ENCODE measurements at regions not wholly inside any gene's neighbourhood (a gene's known extent, or its start where the extent isn't known, plus 50 kb on each side); places are given as distances from the start of the nearest gene placed in this dataset.

- no peak for DNase-seq
- Mint-ChIP-seq H3K9me3 (no peaks in the 10 kb centered on the region), H3K27ac (no peak overlapping the region), H3K36me3 (ENCODE audit: low read depth) (no peaks in the 10 kb centered on the region), H3K4me1 (no peaks in the 10 kb centered on the region), H3K27me3 (no peaks in the 10 kb centered on the region), H3K4me3 (no peak overlapping the region)
- intact Hi-C loops (cut with micrococcal nuclease) = no loop called here
These were observed 153.2 kb downstream of the KATNIP start for GRCh38 chr16:27703121-27703520.

- H3K4me1 Mint-ChIP-seq = no peaks in the 10 kb centered on the region
- H3K27ac Mint-ChIP-seq = no peak overlapping the region
- H3K36me3 Mint-ChIP-seq (ENCODE audit: low read depth) = no peaks in the 10 kb centered on the region
- no peaks in the 10 kb centered on the region for H3K27me3 Mint-ChIP-seq
- intact Hi-C loops (cut with micrococcal nuclease) = no loop called here
- no peak for DNase-seq
- H3K4me3 Mint-ChIP-seq = no peak overlapping the region
- H3K9me3 Mint-ChIP-seq = no peaks in the 10 kb centered on the region
These were observed 153.6 kb downstream of the KATNIP start for GRCh38 chr16:27703545-27703944.

- no peaks in the 10 kb centered on the region for H3K4me1 Mint-ChIP-seq
- intact Hi-C loops (cut with micrococcal nuclease) = no loop called here
These were observed 154.3 kb downstream of the KATNIP start for GRCh38 chr16:27704252-27704651.

GRCh38 chr16:27706156-27706865 lies 156.4 kb downstream of the KATNIP start:
- no peaks in the 10 kb centered on the region for H3K27me3 Mint-ChIP-seq
- H3K36me3 Mint-ChIP-seq (ENCODE audit: low read depth) = no peaks in the 10 kb centered on the region
- intact Hi-C loops (cut with micrococcal nuclease) = no loop called here
- no peak overlapping the region for H3K27ac Mint-ChIP-seq
- no peak overlapping the region for H3K4me3 Mint-ChIP-seq
- no peak for DNase-seq
- no peaks in the 10 kb centered on the region for H3K9me3 Mint-ChIP-seq
- no peaks in the 10 kb centered on the region for H3K4me1 Mint-ChIP-seq

More at GRCh38 chr16:27704252-27704651, 154.3 kb downstream of the KATNIP start:
- no peaks in the 10 kb centered on the region for H3K36me3 Mint-ChIP-seq (ENCODE audit: low read depth)
- no peak overlapping the region for H3K4me3 Mint-ChIP-seq
- DNase-seq = no peak
- H3K27ac Mint-ChIP-seq = no peak overlapping the region
- no peaks in the 10 kb centered on the region for H3K27me3 Mint-ChIP-seq
- H3K9me3 Mint-ChIP-seq = no peaks in the 10 kb centered on the region

GRCh38 chr16:27706866-27707685 lies 157.1 kb downstream of the KATNIP start:
- no peak for DNase-seq
- Mint-ChIP-seq H3K27ac (no peak overlapping the region), H3K4me1 (no peaks in the 10 kb centered on the region), H3K36me3 (ENCODE audit: low read depth) (no peaks in the 10 kb centered on the region), H3K27me3 (no peaks in the 10 kb centered on the region), H3K9me3 (no peaks in the 10 kb centered on the region), H3K4me3 (no peak overlapping the region)
- intact Hi-C loops (cut with micrococcal nuclease) = no loop called here

- Mint-ChIP-seq H3K4me3 (no peak overlapping the region), H3K9me3 (no peaks in the 10 kb centered on the region), H3K27me3 (no peaks in the 10 kb centered on the region), H3K36me3 (ENCODE audit: low read depth) (no peaks in the 10 kb centered on the region), H3K4me1 (no peaks in the 10 kb centered on the region), H3K27ac (no peak overlapping the region)
- intact Hi-C loops (cut with micrococcal nuclease) = no loop called here
- no peak for DNase-seq
These were observed 158.7 kb downstream of the KATNIP start for GRCh38 chr16:27708651-27709050.

GRCh38 chr16:27712251-27712711 lies 162.3 kb downstream of the KATNIP start:
- no peaks in the 10 kb centered on the region for H3K36me3 Mint-ChIP-seq (ENCODE audit: low read depth)
- H3K27ac Mint-ChIP-seq = no peak overlapping the region
- no peaks in the 10 kb centered on the region for H3K4me1 Mint-ChIP-seq
- no peak overlapping the region for H3K4me3 Mint-ChIP-seq
- H3K9me3 Mint-ChIP-seq = no peaks in the 10 kb centered on the region
- no peaks in the 10 kb centered on the region for H3K27me3 Mint-ChIP-seq
- intact Hi-C loops (cut with micrococcal nuclease) = no loop called here
- DNase-seq = no peak

- H3K36me3 Mint-ChIP-seq (ENCODE audit: low read depth) = no peaks in the 10 kb centered on the region
- H3K4me3 Mint-ChIP-seq = no peak overlapping the region
- H3K9me3 Mint-ChIP-seq = no peaks in the 10 kb centered on the region
- H3K27ac Mint-ChIP-seq = no peak overlapping the region
- peaks cover 2% of the 10 kb centered on the region for H3K4me1 Mint-ChIP-seq
- H3K27me3 Mint-ChIP-seq = no peaks in the 10 kb centered on the region
- intact Hi-C loops (cut with micrococcal nuclease) = no loop called here
- DNase-seq = no peak
These were observed 167.8 kb downstream of the KATNIP start for GRCh38 chr16:27717726-27718125.

- intact Hi-C loops (cut with micrococcal nuclease) = no loop called here
- Mint-ChIP-seq H3K27me3 (no peaks in the 10 kb centered on the region), H3K9me3 (no peaks in the 10 kb centered on the region), H3K4me3 (no peak overlapping the region), H3K27ac (no peak overlapping the region), H3K4me1 (peaks cover 2% of the 10 kb centered on the region), H3K36me3 (ENCODE audit: low read depth) (no peaks in the 10 kb centered on the region)
- no peak for DNase-seq
These were observed 168.5 kb downstream of the KATNIP start for GRCh38 chr16:27718201-27719105.

GRCh38 chr16:27719106-27719445 lies 169.1 kb downstream of the KATNIP start:
- H3K4me3 Mint-ChIP-seq = no peak overlapping the region
- intact Hi-C loops (cut with micrococcal nuclease) = no loop called here
- DNase-seq = no peak
- H3K4me1 Mint-ChIP-seq = peaks cover 2% of the 10 kb centered on the region
- no peak overlapping the region for H3K27ac Mint-ChIP-seq
- H3K9me3 Mint-ChIP-seq = no peaks in the 10 kb centered on the region
- H3K36me3 Mint-ChIP-seq (ENCODE audit: low read depth) = no peaks in the 10 kb centered on the region
- H3K27me3 Mint-ChIP-seq = no peaks in the 10 kb centered on the region

GRCh38 chr16:27720731-27721530 lies 171.0 kb downstream of the KATNIP start:
- no peaks in the 10 kb centered on the region for H3K27me3 Mint-ChIP-seq
- intact Hi-C loops (cut with micrococcal nuclease) = no loop called here
- no peak for DNase-seq
- H3K36me3 Mint-ChIP-seq (ENCODE audit: low read depth) = no peaks in the 10 kb centered on the region
- H3K4me3 Mint-ChIP-seq = no peak overlapping the region
- peaks cover 2% of the 10 kb centered on the region for H3K4me1 Mint-ChIP-seq
- H3K9me3 Mint-ChIP-seq = no peaks in the 10 kb centered on the region
- no peak overlapping the region for H3K27ac Mint-ChIP-seq

- H3K36me3 Mint-ChIP-seq (ENCODE audit: low read depth) = no peaks in the 10 kb centered on the region
- H3K9me3 Mint-ChIP-seq = no peaks in the 10 kb centered on the region
- no peak overlapping the region for H3K4me3 Mint-ChIP-seq
- H3K27ac Mint-ChIP-seq = no peak overlapping the region
- intact Hi-C loops (cut with micrococcal nuclease) = no loop called here
- no peaks in the 10 kb centered on the region for H3K27me3 Mint-ChIP-seq
- no peak for DNase-seq
- peaks cover 2% of the 10 kb centered on the region for H3K4me1 Mint-ChIP-seq
These were observed 171.7 kb downstream of the KATNIP start for GRCh38 chr16:27721531-27722181.

- intact Hi-C loops (cut with micrococcal nuclease) = no loop called here
- no peaks in the 10 kb centered on the region for H3K27me3 Mint-ChIP-seq
These were observed 172.3 kb downstream of the KATNIP start for GRCh38 chr16:27722207-27722606.

More at GRCh38 chr16:27722207-27722606, 172.3 kb downstream of the KATNIP start:
- H3K36me3 Mint-ChIP-seq (ENCODE audit: low read depth) = no peaks in the 10 kb centered on the region
- H3K27ac Mint-ChIP-seq = no peak overlapping the region
- no peaks in the 10 kb centered on the region for H3K9me3 Mint-ChIP-seq
- no peak overlapping the region for H3K4me3 Mint-ChIP-seq
- peaks cover 2% of the 10 kb centered on the region for H3K4me1 Mint-ChIP-seq
- no peak for DNase-seq
